ENCODE measurements at regions not wholly inside any gene's neighbourhood (a gene's known extent, or its start where the extent isn't known, plus 50 kb on each side); places are given as distances from the start of the nearest gene placed in this dataset.

- no peak for TF ChIP-seq CTCF (IDR thresholded peaks at IDR 0.05; ENCODE audit: control insufficient read depth, insufficient read depth, low read depth, low read length, missing control alignments)
- DNase-seq (ENCODE audit: low read depth) = no peak
- H3K4me3 ChIP-seq (ENCODE audit: control insufficient read depth, low read depth, low read length) = no peak overlapping the region
Observed at GRCh38 chr2:228802181-228803071, 468.7 kb downstream of the PID1 start.

- TF ChIP-seq CTCF (IDR thresholded peaks at IDR 0.05; ENCODE audit: control insufficient read depth, insufficient read depth, low read depth, low read length, missing control alignments) = no peak
Observed at GRCh38 chr2:228801451-228801850, 469.6 kb downstream of the PID1 start.

GRCh38 chr2:228799208-228799588 is 471.9 kb downstream of the PID1 start:
- no peak overlapping the region for H3K4me3 ChIP-seq (ENCODE audit: control insufficient read depth, low read depth, low read length)
- no peak for DNase-seq (ENCODE audit: low read depth)
- TF ChIP-seq CTCF (IDR thresholded peaks at IDR 0.05; ENCODE audit: control insufficient read depth, insufficient read depth, low read depth, low read length, missing control alignments) = no peak

More at GRCh38 chr2:228801451-228801850, 469.6 kb downstream of the PID1 start:
- DNase-seq (ENCODE audit: low read depth) = no peak
- H3K4me3 ChIP-seq (ENCODE audit: control insufficient read depth, low read depth, low read length) = no peak overlapping the region

GRCh38 chr2:228798458-228799207 is 472.5 kb downstream of the PID1 start:
- no peak overlapping the region for H3K4me3 ChIP-seq (ENCODE audit: control insufficient read depth, low read depth, low read length)
- no peak for DNase-seq (ENCODE audit: low read depth)
- TF ChIP-seq CTCF (IDR thresholded peaks at IDR 0.05; ENCODE audit: control insufficient read depth, insufficient read depth, low read depth, low read length, missing control alignments) = no peak

- DNase-seq (ENCODE audit: low read depth) = no peak
- TF ChIP-seq CTCF (IDR thresholded peaks at IDR 0.05; ENCODE audit: control insufficient read depth, insufficient read depth, low read depth, low read length, missing control alignments) = no peak
- H3K4me3 ChIP-seq (ENCODE audit: control insufficient read depth, low read depth, low read length) = no peak overlapping the region
Observed at GRCh38 chr2:228796386-228796785, 474.7 kb downstream of the PID1 start.

- TF ChIP-seq CTCF (IDR thresholded peaks at IDR 0.05; ENCODE audit: control insufficient read depth, insufficient read depth, low read depth, low read length, missing control alignments) = no peak
Observed at GRCh38 chr2:228793116-228793515, 478.0 kb downstream of the PID1 start.

More at GRCh38 chr2:228793116-228793515, 478.0 kb downstream of the PID1 start:
- DNase-seq (ENCODE audit: low read depth) = no peak
- no peak overlapping the region for H3K4me3 ChIP-seq (ENCODE audit: control insufficient read depth, low read depth, low read length)

Data from AG09309 (cell line).